WERI-Rb-1 (cell line): ENCODE measurements at regions not wholly inside any gene's neighbourhood (a gene's known extent, or its start where the extent isn't known, plus 50 kb on each side); places are given as distances from the start of the nearest gene placed in this dataset.

Source experiments
- DNase-seq: peaks from one replicate; pipeline ENCODE4 v3.0.0-alpha.2; 2020
- H3K27ac ChIP-seq: fragments of 250-450 bp; sonication (Bioruptor Pico); 2 replicates; pipeline ENCODE4 v1.5.1; 2020; ENCODE audit warnings: mild to moderate bottlenecking, moderate library complexity
- H3K27me3 ChIP-seq: fragments of 250-450 bp; sonication (Bioruptor Pico); 2 replicates; pipeline ENCODE4 v1.5.1; 2021; ENCODE audit warnings: mild to moderate bottlenecking, low read depth, moderate library complexity; ENCODE audit not compliant: insufficient read depth, severe bottlenecking
- H3K36me3 ChIP-seq: fragments of 250-450 bp; sonication (Bioruptor Pico); 2 replicates; pipeline ENCODE4 v1.5.1; 2020; ENCODE audit warnings: mild to moderate bottlenecking, moderate library complexity
- H3K4me3 ChIP-seq: 2 replicates; pipeline ENCODE4 v1.5.1; 2011; ENCODE audit warnings: low read depth, mild to moderate bottlenecking, control low read depth, low read length
- H3K9me3 ChIP-seq: fragments of 250-450 bp; sonication (Bioruptor Pico); 2 replicates; pipeline ENCODE4 v1.5.1; 2021; ENCODE audit warnings: mild to moderate bottlenecking, moderate library complexity; ENCODE audit not compliant: severe bottlenecking
- CTCF ChIP-seq: IDR thresholded peaks from 2 replicates; pipeline ENCODE4 v1.5.1; 2011; ENCODE audit warnings: low read depth, mild to moderate bottlenecking, control low read depth, inconsistent platforms, low read length

DNA sequence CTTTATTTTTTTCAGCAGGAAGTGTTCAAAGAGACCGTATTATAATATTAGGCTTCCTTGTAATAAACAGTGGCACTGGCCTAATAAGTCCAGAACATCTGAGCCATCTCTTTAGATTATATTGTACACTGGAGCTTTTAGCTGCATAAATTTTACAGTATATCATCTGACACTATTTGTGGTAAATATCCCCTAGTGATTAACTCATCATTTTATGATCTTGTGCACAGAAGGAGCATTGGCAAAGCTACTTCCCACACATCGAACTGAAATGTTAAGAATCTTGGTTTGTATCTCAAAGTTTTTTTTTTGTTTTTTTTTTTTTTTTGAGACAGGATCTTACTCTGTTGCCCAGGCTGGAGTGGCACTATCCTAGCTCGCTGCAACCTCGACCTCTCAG lies 162.7 kb downstream of the HIPK3 start:
- H3K27me3 ChIP-seq, result no peaks in the 10 kb centered on the region
- H3K36me3 ChIP-seq, result no peaks in the 10 kb centered on the region
- H3K9me3 ChIP-seq, result no peaks in the 10 kb centered on the region
- no peak overlapping the region for H3K4me3 ChIP-seq
- H3K27ac ChIP-seq, result no peak overlapping the region
- no peak for DNase-seq
- TF ChIP-seq CTCF, result no peak

GRCh38 chr11:33417121-33417520 lies 159.9 kb downstream of the HIPK3 start:
- no peaks in the 10 kb centered on the region for H3K27me3 ChIP-seq
- H3K36me3 ChIP-seq, result no peaks in the 10 kb centered on the region
- no peak overlapping the region for H3K4me3 ChIP-seq
- no peak for TF ChIP-seq CTCF
- H3K27ac ChIP-seq, result no peak overlapping the region
- no peaks in the 10 kb centered on the region for H3K9me3 ChIP-seq
- DNase-seq, result no peak

GRCh38 chr11:33413301-33413700 lies 156.1 kb downstream of the HIPK3 start:
- Histone ChIP-seq H3K9me3 (no peaks in the 10 kb centered on the region), H3K27me3 (no peaks in the 10 kb centered on the region), H3K36me3 (no peaks in the 10 kb centered on the region), H3K4me3 (no peak overlapping the region), H3K27ac (no peak overlapping the region)
- no peak for DNase-seq
- no peak for TF ChIP-seq CTCF

GRCh38 chr11:33412241-33412640 lies 155.1 kb downstream of the HIPK3 start:
- no peak for TF ChIP-seq CTCF
- no peak for DNase-seq
- Histone ChIP-seq H3K9me3 (no peaks in the 10 kb centered on the region), H3K27ac (no peak overlapping the region), H3K4me3 (no peak overlapping the region), H3K27me3 (no peaks in the 10 kb centered on the region), H3K36me3 (no peaks in the 10 kb centered on the region)

- no peaks in the 10 kb centered on the region for H3K9me3 ChIP-seq
- H3K27me3 ChIP-seq, result no peaks in the 10 kb centered on the region
- no peak for DNase-seq
- no peak overlapping the region for H3K4me3 ChIP-seq
- no peak overlapping the region for H3K27ac ChIP-seq
- no peaks in the 10 kb centered on the region for H3K36me3 ChIP-seq
- TF ChIP-seq CTCF, result no peak
Observed at GRCh38 chr11:33411751-33412150, 154.6 kb downstream of the HIPK3 start.

GRCh38 chr11:33410086-33410765 lies 153.0 kb downstream of the HIPK3 start:
- no peaks in the 10 kb centered on the region for H3K27me3 ChIP-seq
- no peaks in the 10 kb centered on the region for H3K9me3 ChIP-seq
- H3K36me3 ChIP-seq, result no peaks in the 10 kb centered on the region
- no peak for DNase-seq
- TF ChIP-seq CTCF, result no peak
- no peak overlapping the region for H3K4me3 ChIP-seq
- no peak overlapping the region for H3K27ac ChIP-seq
